ENCODE measurements at regions not wholly inside any gene's neighbourhood (a gene's known extent, or its start where the extent isn't known, plus 50 kb on each side); places are given as distances from the start of the nearest gene placed in this dataset.

DNA sequence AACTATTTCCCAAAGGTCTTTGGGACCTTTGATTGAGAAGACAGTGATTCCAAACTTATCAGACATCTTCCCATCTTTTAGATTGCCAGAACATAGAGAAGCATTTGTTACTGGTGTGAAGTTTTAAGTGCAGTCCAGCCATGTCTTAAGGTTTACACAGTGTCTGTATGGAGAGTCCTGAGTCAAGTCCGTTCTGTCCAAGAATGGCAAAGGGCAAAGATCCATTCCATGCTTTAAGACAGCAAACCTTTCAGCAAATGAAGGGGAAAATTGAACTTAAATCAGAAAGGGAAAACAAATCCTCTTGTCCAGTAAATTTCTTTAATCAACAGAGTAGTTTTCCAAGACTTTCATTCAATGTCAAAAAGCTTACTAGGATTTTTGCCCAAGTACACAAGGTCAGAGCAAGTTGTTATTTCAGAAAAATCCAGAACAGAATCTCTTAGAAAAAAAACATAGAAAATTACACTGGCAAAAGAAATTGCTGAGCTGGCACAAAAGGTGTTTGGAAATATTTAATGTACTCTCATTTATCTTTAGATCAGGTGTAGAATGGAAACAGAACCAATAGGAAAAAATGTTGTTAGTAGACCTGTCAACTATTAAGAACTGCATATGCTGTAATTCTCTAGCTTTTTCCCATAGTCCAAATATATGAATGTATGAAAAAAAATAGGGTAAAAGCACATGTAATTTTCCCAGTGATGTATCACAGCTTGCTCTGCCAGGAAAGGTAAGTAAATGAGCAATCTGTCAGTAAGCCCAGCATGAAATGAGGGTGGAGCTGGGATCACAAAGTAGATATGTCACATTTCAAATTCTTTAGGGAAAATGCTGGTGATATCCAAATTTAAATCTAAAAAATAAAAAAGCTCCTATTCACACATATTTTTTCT lies 1099.9 kb downstream of the TUSC7 start:
- TF ChIP-seq, protein P1, sequence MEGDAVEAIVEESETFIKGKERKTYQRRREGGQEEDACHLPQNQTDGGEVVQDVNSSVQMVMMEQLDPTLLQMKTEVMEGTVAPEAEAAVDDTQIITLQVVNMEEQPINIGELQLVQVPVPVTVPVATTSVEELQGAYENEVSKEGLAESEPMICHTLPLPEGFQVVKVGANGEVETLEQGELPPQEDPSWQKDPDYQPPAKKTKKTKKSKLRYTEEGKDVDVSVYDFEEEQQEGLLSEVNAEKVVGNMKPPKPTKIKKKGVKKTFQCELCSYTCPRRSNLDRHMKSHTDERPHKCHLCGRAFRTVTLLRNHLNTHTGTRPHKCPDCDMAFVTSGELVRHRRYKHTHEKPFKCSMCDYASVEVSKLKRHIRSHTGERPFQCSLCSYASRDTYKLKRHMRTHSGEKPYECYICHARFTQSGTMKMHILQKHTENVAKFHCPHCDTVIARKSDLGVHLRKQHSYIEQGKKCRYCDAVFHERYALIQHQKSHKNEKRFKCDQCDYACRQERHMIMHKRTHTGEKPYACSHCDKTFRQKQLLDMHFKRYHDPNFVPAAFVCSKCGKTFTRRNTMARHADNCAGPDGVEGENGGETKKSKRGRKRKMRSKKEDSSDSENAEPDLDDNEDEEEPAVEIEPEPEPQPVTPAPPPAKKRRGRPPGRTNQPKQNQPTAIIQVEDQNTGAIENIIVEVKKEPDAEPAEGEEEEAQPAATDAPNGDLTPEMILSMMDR (IDR thresholded peaks at IDR 0.05) = no peak
- TF ChIP-seq POLR2A (IDR thresholded peaks at IDR 0.05) (no peak), EP300 (IDR thresholded peaks at IDR 0.05) (no peak)
